ENCODE measurements at regions not wholly inside any gene's neighbourhood (a gene's known extent, or its start where the extent isn't known, plus 50 kb on each side); places are given as distances from the start of the nearest gene placed in this dataset.
"Not testable (repeated sequence)": the region's sequence is repeated elsewhere in the genome, so short reads cannot be mapped to it uniquely, and the experiment has no call there.

DNA sequence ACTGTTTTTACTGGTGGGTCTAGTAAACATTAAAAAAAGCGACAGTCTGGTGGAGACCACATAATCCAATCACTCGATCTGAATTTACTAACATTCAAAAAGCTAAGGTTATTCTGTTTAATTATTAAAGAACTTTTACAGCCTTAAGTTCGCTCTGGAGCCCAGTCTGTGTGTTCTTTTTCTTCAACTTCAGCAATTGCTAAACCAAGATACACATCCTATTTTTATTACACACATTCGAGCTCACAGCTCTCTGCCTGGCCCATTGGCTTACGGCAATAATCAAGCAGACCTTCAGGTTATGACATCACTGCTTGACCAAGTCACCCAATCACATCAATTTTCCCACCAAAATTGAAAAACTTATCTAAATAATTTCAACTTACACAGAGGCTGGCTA, 57.4 kb upstream of the PRSS16 start:
- DNase-seq (ENCODE audit: low spot score) = no peak

DNA sequence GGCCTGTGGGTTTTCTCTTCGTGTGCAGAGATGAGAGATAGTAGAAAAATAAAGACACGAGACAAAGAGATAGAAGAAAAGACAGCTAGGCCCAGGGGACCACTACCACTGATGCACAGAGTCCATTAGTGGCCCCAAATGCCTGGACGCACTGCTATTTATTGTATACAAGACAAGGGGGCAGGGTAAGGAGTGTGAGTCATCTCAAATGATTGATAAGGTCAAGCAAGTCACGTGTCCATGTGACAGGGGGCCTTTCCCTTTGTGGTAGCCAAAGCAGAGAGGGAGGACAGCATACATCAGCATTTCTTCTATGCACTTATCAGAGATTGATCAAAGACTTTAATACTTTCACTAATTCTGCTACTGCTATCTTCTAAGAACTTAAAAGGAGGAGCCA, 53.0 kb upstream of the PRSS16 start:
- DNase-seq (ENCODE audit: low spot score) = not testable (repeated sequence)

DNA sequence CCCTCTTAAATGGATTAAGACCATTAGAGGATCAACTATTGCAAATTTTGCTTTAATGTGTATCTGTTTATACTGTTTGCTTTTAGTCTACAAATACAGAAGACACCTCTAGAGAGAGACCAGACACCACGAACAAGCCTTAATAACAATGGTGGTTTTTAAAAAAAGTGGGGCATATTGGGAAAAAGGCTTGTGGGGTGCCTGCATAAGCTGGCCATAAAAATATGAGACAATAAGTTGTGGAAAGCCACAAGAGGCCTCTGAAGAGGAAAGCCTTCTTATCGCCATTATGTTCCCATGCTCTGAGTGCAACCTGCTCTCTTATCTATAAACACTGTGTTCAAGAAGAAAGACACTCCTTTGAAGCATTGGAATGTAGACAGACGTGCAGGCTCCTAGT, 52.0 kb upstream of the PRSS16 start:
- not testable (repeated sequence) for DNase-seq (ENCODE audit: low spot score)
